Superior temporal gyrus (tissue), 1 donor: ENCODE measurements at regions not wholly inside any gene's neighbourhood (a gene's known extent, or its start where the extent isn't known, plus 50 kb on each side); places are given as distances from the start of the nearest gene placed in this dataset.

Source experiments
- DNase-seq: peaks from one replicate; pipeline ENCODE4 v3.0.0-alpha.2; 2016; ENCODE audit errors: extremely low spot score

DNA sequence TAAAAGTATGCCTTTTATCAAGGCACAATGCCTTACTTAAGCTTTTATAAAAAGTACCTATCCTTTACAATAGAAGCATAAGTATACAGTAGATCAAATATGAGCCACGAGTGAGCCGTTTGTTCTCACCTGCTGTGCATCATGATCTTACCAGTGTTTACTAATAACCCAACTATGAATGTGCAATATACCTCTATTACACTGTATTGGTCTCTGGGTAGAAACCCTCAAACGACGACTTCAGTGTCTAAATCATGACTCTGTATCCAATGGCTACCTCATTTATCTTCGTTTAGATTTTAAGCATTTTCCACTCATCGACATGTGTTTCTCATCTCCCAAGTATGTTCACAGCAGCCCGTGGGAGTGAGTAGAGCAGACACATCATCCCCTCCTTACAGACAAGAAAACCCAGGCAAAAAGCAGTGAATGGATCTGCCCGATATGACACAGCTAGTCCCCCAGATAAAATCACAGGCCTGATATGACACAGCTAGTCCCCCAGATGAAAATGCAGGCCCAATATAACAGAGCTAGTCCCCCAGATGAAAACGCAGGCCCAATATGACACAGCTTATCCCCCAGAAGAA lies 279.8 kb downstream of the TNS1 start:
- DNase-seq: no peak

DNA sequence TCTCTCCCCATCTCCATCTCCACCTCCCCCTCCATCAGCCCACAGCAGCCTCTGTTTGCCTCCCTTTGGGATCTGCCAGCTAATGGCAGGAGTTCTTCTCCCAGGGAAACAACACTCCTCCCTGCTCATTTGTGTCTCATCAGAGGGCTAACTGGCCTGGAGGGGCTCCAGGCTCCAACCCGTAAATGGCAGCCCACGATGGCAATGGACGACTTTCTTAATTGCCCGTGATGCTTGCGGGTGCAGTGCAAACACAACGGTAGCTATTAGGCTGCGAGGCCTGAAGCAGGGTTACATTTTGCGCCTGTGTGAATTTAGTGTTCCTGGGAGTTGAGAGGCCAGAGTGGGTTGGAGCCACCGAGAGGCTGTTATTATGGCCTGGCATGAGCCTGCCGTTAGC lies 285.1 kb downstream of the TNS1 start:
- no peak for DNase-seq

- DNase-seq: no peak
These were observed 287.3 kb downstream of the TNS1 start for GRCh38 chr2:217715484-217715883.

DNA sequence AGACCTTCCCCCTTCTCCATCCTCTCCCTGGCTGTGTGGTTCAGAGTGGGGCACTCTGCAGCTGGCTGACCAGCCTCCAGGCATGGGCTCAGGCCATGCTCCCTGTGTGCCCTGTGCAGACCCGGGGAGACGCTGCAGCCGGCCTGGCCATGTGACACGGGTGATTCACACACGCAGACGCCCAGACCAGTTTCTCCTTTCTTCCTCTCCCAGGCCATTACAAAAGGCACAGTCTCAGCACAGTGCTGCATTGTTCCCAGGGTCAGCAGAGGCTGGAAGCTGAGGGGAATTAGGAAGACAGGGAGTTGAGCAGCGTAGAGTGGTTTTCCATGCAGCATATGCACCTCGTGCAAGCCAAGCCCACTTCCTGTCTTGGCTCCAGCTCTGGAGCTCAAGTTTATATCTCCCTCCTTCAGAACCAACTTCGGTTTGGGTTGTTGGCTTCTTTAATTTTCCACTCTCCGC lies 288.5 kb downstream of the TNS1 start:
- DNase-seq: peak; percentile 96

GRCh38 chr2:217713395-217714286 lies 289.2 kb downstream of the TNS1 start:
- DNase-seq: peak; percentile 93

DNA sequence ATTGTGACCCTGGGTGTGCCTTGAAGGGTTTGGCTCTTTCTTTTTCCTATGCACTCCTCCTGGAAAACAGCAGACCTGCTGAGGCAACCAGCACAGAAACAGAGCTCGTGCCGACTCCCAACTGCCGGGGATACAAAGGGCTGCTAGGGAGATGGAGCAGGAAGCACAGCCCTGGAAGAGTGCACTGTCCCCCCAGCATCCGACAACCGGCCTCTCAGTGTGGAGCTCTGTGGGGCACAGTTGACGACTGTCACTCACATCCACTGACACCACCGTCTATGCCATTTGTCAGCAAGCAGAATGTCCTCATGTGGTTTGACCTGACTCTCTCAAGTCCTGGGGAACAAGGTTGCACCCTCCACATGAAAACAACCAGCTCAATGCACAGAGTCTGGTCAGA lies 290.4 kb downstream of the TNS1 start:
- no peak for DNase-seq

DNA sequence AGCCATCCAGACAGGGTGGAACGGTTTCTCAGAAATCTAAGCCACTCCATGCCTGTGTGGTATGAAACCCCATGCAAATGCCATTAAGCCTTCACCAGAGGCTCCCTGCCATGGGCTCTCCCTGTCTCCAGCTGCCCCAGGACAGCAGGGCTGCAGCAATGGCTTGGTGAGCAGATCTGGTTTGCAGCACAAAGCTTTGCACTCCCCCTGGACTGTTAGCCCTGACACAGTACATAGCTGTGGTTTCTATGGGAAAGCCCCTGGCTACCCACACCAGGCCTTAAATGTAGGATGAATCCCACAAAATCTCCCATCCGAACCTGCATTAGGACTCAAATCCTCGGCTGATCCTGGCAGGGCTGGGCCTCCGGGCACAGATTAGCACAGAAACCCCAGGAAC lies 291.6 kb downstream of the TNS1 start:
- no peak for DNase-seq

- no peak for DNase-seq
These were observed 292.5 kb downstream of the TNS1 start for GRCh38 chr2:217710211-217710765.

DNA sequence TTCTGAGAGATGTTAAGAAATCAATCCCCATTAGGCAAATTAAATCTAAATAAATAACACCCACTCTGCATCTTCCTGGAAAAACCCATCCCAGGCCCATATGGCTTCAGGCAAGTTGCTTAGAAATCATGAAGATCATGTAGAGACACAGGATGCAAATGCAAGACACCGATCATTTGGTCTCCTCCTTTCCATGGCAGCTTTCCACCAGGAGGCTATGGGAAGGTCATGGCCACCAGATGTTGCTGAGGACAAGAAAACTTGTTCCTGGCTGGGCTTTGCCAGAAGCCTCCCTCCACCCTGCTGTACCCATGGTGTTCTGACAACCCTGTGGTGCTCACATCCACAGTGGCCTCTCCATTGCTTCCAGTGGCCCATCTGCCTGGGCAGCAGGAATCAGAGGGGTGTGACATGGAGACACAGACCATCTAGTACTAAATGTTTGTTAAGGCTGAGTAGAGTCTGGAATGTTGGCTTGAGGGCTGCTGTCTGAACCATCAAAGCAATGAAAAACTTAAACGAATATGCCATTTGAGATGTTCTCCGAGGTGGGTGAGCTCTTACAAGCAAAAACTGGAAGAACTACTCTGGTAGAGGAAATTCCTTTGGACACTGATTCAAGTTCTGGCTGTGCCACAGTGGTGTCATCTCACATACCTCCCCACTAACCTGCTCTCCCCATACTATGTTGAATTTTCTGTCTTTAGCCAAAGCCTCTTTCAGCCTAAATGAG lies 293.2 kb downstream of the TNS1 start:
- DNase-seq: no peak

DNA sequence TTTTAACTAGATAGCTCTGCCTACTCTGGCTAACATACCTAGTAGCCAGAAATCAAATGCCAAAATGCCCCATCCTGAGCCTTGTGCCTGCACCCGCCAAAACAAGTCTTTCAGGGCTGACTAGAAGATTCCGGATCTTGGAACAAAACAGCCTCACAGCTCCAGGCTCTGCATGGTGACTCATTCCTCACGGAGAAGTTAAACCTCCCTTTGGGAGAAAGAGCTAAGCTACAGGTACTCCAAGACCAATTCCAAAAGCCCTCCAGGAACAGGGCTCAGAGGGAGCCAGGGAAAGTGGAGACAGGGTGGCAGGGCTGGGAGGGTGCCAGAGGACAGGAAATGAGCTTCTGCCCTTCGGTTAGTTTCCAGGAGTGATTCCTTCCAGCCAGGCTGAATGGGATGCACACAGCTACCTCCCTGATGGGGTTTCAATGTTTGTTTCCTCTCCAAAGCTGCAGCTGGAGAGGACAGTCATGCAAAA lies 295.6 kb downstream of the TNS1 start:
- DNase-seq: no peak

DNA sequence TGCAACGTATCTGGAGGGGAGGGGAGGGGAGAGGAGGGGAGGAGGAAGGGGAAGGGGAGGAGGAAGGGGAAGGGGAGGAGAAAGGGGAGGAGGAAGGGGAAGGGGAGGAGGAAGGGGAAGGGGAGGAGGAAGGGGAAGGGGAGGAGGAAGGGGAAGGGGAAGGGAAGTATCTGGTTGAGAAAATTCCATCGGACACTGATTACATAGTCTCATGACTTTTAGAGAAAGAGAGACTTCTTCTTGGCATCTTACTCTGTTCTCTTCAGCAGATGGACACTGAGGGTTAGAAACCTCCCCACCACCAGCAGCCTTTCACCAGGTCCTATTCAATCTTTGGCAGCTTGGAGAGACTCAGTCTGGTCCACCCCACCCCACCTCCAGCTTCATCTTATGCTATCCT lies 296.3 kb downstream of the TNS1 start:
- DNase-seq: no peak

DNA sequence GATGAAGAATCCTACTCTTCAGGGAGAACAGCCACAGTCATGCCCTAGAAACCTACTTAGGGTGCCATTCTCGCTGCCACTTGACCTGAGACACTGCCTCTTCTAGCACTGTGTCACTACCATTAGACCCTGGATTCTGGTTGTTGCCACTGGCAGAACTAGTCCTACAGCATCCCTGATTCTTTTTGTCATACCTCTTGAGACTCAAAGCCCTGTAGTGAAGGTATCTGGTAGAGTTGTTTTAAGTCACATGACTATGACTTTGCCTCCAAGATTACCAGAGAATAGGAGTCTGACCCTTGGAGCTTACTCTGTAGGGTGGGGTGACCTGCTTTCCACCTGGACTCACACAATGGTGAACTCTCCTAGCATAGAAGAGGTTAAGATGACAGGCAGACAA lies 296.7 kb downstream of the TNS1 start:
- DNase-seq: no peak

GRCh38 chr2:217705461-217705860 lies 297.3 kb downstream of the TNS1 start:
- no peak for DNase-seq

DNA sequence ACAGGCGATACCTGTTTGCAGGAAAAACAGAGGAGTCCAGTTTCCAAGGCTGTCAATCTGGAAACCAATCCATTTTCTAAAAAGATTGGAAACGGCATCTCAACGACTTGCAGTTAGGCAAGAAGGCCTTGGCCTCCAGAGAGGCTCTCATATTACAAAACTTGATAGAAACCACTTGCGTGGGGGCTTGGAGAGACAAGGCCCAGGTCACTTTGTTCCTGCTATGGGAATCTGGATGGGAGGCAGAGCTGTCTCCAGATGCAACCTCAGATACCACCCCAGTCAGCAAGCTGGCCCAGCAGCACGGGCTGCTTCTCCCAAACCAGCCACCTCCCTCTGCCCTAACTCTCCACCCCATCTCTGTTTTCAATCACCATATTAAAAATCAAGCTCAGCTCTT lies 298.8 kb downstream of the TNS1 start:
- no peak for DNase-seq

- no peak for DNase-seq
These were observed 299.7 kb downstream of the TNS1 start for GRCh38 chr2:217703102-217703501.

- DNase-seq: no peak
These were observed 301.2 kb downstream of the TNS1 start for GRCh38 chr2:217701622-217702021.

- DNase-seq: no peak
These were observed 304.1 kb downstream of the TNS1 start for GRCh38 chr2:217698691-217699090.

DNA sequence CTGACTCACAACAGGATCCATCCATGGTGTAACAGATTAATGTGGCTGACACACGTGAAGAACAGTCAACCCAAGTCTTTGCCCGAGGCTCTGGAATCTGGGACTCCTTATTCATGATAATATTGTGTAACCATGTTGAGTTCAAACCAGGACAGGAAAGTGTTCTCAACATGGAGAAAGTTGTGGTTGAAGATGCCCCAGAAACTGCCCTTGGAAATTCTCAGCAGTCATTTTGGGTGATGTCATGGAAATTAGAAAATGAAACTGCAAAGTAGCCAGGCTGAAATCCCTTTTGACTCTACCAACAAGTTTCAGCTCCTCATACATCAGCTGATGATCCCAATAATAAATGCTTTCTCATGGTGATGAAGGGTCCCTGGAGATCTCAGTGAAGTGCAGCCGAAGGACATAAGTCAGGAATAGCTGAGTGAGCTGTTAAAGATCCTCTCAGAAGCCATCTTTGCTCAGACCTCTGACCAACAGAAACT lies 307.7 kb downstream of the TNS1 start:
- DNase-seq: no peak

GRCh38 chr2:217694291-217694690 lies 308.5 kb downstream of the TNS1 start:
- DNase-seq: no peak

GRCh38 chr2:217693363-217693762 lies 309.4 kb downstream of the TNS1 start:
- no peak for DNase-seq

- DNase-seq: no peak
These were observed 310.7 kb downstream of the TNS1 start for GRCh38 chr2:217691920-217692666.
